Right renal cortex interstitium (tissue), 3 donors: ENCODE measurements at regions not wholly inside any gene's neighbourhood (a gene's known extent, or its start where the extent isn't known, plus 50 kb on each side); places are given as distances from the start of the nearest gene placed in this dataset.

Experiments used
- DNase-seq, 3 donors: peaks; one replicate each; pipeline ENCODE4 v3.0.0-alpha.2; 2013; ENCODE audit warnings: low read depth in 3 of 3, low spot score in 2 of 3

DNA sequence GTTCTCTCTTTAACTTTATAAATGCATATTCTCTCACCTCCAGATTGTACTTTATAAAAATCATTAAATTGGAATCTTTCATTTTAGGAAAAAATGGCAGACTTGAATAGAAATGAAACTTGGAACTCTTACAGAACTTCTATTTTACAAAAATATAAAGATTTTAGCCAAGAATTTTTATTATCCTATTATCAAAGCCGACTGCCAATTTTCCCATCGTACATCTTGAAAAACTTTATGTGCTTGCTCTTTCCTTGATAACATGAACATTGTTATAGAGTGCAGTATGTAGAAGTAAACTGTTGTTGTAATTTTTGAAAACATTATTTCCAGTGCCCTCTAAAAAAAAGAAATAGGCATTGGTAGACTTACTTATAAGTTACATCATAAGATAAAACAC is 475.7 kb upstream of the REG3G start:
- no peak for DNase-seq

DNA sequence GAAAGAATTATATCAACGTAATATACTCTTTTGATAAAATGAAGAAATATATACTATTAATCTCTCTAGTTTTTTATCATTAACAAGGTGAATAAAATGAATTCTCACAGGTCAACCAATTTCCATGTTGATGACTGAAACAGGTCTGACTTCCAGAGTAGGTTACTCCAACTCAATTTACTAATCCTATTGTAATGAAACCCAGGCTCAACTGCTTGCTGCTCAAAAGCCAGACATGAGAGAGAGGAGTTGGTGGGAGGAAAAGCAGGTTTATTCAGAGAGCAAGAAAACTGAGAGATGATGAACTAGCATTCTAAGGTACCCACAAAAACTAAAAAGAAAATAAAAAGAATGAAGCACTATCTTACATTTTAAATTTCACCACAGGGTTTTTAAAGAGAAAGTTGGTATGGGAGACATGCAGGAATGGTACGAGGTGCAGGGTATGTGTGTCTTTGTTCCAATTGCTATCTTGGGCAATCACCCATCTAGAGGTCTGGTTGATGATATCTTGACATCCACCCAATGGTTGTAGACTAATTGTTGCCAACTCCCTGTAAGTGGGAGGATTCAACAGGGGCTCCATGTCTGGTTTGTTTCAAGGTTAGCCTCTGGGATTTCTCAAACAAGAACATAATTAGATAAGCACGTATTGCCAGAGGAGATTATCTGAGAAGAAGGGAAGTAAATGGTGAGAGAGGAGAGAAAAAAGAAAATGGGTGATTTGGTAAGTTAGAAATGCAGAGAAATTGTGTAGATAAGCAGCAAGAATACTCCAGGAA is 471.4 kb upstream of the REG3G start:
- no peak for DNase-seq

DNA sequence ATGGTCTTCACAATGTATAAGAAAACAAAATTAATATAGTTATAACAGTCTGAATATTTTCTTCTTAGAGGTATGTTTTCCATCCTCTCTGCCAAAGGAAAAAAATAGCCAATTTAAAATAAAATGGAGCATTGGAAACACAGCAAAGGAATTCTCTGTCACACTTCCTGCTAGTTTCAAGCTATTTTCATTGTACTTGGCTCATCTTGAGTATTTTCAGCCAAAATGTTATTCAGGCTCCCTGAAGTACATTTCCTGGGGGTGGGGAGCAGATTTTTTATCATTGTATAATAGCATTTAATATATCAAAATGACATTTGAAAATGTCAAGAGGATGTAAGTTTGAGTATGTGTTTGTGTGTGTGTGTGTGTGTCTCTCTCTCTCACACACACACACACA is 463.6 kb upstream of the REG3G start:
- DNase-seq = no peak

DNA sequence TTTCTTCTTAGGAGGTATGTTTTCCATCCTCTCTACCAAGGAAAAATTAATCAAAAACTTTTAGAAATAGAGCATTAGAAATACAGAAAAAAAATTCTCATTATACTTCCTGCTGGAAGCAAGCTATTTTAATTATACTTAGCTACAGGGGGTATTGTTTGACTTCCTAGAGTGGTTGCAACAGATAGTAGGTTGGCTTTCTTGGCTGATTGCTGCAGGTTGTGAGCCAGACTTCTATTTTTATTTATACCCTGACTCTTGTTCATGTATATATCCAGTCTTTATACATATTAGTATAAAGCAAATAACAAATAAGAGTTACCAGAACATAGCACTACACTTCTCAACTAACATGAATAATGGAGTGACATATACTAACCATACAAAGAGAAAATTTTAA is 460.8 kb upstream of the REG3G start:
- DNase-seq = no peak

DNA sequence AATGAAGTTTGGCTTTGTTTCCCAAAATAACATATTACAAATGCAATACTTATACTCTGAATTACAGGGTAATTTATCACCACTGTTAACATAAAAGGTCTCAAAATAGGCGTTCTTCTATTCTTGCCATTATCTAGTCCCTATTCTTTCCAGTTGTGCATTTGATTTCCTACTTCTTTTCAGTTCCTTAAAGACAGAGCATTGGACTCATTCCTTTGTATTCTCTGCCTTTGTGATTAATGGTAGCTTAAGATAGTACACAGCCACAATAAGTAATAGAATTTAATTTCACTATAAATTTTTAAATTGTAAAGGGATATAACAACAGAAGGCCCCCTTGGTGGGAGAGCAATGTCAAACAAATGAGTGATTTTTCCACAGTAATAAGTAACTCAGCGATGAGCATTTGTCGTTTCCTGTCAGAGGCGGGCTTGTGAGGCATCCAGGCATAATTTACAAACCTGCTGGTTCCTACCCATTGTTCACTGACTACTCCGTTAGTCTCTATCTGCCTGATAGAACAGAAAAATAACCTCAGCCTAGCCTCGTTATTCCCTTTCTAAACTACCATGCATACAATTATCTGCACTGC is 456.6 kb upstream of the REG3G start:
- DNase-seq = no peak

DNA sequence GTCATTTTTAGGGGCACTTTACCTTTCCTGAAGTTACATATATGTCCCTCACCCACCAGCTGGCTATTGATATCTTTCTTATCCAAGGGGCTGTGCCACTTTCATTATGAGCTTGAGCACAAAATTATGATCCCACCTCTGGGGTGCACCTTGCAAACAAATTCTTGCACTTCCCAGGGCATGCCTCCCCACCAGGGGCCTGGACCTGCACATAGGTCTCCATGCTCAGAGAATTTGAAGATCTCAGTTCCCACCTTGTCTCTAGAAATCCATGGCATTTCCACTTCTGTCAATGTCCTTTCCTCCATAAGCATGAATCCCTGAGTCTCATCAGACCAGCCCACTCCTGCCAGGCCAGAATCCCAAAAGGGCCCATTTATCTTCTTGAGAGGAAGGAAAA is 449.1 kb upstream of the REG3G start:
- no peak for DNase-seq

DNA sequence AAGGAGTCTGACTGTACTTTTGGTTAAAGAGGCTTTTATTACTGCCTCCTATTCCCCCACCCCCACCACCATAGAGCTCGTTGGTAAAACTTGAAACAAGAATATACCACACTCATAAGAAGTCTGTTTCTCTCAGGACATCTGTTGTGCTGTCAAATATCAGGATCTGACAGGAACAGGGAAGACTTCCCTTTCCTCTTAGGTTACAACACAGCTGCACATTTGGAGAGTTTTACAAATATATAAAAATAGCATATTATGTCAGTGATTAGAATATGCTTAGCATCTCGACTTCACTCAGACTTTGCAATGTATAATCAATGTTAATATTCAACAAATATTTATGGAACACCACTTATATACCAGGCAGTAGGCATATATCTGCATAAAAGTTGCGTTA is 439.6 kb upstream of the REG3G start:
- DNase-seq = no peak

DNA sequence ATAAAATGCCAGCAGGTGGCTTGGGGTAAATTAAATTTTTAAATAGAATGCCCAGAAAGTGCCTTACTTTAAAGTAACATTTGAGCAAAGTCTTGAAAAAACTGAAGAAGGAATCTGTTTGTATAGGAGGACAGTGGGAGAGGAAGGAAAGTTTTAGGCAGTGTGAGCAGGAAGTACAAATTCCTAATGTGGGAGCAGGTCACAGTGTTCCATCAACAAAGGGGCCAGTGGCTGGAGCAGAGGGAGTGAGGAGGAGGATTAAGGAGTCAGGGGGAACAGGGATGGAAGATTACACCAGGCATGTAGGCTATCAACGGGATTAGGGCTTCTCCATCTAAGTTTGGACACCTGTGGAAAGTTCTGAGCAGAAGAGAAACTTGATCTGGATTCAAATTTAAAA is 439.2 kb upstream of the REG3G start:
- DNase-seq = no peak

DNA sequence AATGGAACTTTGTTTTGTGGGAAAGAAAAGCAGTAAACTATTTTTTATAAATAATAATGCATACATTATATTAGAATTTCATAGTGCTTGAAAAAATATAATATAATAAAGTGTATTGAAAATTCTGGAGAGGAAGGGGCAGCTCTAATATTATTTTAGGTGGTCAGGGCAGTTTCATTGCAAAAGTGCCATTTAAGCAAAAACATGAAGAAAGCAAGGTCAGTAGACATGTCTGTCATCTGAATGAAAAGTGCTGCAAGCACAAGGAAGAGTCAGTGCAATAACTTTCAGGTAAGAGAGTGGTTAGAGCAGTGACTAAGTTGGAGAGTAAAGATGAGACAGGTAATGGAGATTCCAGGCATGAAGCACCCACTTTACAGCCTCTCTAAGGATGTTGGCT is 435.6 kb upstream of the REG3G start:
- DNase-seq = no peak

DNA sequence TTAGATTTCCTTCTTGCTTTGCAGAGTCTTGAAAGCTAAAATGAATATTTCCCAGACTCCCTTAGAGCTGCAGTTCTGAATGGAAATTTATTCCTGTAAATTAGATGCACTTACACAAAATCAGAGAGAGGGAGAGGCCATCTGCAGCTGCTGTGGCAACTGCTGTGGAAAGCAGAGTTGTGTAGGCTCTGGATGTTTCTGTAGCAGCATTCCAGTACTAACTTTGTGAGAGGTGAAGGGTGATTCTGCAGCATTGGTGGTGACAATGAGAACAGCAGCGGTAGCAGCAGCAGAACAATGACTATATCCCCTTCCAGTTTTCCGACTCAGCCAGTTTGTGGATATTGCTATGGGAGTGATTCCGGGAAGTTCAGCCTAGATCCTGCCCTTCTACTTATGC is 433.0 kb upstream of the REG3G start:
- DNase-seq = no peak

DNA sequence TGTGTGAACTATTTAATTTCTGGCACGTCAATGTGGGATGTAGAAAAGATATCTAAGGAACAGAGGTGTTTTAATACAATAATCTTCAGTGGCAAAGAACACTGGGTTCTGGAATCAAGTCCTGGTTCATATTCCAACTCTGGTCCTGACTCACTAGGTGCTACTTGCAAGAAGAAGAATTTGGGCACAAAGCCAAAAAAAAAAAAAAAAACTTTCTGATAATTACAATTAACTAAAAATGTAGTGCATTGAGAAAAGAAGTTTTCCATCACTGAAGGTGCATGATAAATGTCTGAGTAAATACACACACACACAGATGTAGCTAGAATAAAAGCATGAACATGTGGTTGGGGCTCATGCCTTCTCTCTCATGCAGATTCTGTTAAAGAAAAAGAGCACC is 424.4 kb upstream of the REG3G start:
- DNase-seq = no peak

DNA sequence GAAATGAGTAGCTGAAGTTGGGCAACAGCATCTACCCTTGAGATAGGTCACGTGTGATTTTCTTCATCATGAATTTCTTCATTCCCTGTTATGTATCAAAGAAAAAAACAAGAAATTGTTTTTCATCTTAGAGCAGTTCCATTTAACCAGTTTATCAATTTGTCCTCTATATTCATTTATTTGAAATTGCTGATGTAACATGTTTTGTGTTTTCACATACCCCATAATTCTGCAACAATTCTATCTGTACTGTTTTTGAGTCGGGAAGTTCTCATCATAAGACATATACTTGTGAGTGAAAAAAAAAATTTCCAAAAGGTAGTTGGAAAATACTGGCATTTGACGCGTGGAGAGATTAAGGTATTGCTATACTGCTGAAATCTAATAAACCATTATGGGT is 422.6 kb upstream of the REG3G start:
- no peak for DNase-seq

DNA sequence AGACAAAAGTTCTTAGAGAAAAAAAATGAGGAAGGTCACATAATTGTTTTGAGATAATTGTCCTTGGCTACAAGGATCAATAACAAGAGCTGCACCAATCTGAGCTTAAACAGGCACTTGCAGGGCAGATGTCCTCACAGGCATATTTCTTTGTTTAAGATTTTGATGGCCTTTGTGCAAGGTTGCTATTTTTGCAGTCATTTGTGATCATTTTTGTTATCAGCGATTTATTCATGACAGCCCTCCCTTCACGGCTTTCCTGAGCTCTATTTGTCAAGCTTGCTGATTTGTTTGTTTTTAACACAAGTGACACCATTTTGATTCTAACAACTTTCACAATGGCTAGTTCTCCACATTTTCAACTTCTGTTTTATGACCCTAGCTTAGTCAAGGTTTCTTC is 418.6 kb upstream of the REG3G start:
- no peak for DNase-seq

DNA sequence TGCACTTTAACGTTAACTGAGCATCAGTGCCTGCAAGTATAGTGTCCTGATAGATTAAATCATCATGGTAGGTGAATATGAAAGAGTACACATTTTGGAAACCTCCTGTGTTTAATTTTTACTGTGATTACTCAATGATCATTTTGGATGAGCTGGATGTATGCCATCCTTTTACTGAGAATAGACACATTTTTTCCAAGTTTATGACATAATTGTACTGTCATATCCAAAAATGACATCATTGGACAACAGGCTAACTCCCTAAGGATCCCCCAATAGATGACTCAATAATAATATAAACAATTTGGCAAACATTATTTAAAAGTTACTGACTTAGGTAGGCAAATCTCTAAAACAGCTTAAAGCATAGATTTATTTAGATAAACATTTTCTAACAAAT is 410.8 kb upstream of the REG3G start:
- no peak for DNase-seq

DNA sequence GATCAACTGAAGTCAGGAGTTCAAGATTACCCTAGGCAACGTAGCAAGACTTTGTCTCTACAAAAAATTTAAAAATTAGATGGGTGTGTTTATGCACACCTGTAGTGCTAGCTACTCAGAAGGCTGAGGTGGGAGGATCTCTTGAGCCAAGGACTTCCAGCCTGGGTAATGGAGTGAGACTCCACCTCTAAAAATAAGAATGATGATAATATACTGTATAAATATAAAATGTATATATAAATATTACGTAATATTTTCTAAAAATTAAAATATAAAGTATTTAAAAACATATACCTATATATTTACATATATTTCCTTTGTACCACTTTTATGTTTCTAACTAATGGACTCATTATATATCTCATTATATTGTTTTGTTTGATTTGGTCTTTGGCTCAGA is 409.5 kb upstream of the REG3G start:
- no peak for DNase-seq

DNA sequence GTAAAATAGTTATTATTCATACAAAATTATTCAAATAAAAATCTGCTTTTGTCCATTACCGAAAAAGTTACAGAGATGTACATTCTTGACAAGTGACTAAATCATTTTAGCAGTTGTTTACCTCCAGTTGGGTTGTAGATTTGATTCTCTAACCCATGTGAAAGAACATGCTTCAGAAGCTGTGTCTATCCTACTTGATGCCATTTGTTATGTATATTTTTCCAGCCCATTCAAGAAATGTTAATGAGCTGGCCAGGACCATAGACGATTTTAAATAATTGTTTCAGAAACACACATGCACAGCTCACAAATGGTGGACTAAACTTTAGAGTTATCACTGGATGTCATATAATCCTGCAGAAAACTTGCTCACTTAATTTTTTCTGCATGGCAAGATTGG is 391.1 kb upstream of the REG3G start:
- DNase-seq = no peak

DNA sequence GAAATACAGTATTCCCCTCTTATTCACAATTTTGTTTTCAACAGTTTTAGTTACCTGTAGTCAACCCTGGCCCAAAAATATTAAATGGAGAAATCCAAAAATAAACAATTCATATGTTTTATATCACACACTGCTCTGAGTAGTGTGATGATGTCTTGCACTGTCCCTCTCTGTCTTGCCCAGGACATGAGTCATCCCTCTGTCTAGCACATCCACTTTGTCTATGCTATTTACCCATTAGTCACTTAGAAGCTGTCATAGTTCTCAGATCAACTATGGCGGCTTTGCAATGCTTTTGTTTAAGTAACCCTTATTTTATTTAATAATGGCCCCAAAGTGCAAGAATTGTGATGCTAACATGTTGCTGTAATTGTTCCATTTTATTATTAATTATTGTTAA is 380.6 kb upstream of the REG3G start:
- DNase-seq = no peak

DNA sequence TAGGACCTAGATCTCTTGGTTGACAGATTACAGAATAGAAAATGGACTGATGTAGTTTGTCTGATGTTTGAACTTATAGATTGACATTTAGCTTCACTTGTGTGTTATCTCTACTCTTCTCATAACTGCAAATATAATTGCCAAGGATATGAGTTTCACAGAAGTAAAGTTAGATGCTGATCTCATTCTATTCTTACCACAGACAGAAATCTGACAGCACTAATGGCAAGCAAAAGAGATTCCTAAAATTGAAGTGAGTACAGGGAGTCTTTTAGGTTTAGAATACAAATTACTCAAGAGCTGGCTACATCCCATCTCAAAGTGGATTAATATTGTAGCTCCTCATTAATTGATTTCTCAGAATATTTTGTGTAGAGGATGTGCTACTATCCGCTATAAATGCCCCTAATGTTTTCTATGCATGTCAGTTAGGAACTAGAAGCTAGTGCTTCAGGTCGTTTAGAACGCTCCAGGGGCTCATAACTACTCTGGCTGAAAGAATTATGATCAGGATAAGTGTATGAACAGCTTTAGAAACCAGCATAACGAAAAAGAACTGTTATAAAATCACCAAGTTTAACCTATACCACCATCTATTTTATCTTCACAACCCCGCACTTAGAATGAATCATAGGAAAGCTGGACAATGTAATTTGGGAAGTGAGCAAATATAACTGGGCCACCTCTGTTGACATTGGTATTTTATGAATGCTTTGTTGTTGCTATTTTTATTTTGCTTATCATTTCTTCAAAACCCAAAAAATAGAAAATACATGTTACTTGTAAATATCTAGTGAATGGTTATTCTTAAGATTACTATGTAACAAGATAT is 378.8 kb upstream of the REG3G start:
- no peak for DNase-seq

DNA sequence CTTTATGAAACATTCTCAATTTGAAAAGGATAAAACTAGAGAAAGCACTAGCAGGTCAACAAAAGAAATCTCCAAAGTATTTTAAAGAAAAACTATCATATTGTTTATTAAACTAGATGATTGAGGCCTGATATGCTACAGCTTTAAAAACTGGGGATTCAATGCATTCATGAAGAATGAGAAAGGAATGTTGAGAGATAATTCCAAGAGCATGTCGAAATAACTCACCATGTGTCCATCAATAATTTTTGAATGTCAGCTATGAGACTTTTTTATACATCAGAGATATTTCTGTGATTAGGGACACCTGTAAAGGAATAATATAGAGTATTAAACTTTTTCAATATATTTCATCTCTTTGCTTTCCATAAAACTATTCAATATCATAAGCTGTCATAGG is 376.9 kb upstream of the REG3G start:
- DNase-seq = no peak

DNA sequence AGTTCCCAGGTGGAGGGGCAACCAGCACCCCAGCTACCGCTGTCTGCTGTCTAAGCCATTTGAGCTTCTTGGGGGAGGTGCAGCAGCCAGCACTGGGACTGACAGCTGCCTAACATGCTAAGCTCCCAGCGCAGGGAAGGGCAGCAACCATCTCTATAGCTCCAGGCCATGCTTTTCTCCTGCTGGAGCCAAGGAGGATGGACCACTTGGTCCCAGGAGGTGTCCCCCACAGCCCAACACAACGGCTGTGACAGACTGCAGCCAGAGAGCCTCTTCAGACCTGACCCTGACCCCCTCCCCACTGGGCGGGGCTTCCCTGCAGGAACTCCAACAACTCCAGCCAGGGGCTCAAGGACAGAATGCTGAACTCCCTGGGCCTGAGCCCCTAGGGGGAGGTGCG is 370.6 kb upstream of the REG3G start:
- DNase-seq = no peak

DNA sequence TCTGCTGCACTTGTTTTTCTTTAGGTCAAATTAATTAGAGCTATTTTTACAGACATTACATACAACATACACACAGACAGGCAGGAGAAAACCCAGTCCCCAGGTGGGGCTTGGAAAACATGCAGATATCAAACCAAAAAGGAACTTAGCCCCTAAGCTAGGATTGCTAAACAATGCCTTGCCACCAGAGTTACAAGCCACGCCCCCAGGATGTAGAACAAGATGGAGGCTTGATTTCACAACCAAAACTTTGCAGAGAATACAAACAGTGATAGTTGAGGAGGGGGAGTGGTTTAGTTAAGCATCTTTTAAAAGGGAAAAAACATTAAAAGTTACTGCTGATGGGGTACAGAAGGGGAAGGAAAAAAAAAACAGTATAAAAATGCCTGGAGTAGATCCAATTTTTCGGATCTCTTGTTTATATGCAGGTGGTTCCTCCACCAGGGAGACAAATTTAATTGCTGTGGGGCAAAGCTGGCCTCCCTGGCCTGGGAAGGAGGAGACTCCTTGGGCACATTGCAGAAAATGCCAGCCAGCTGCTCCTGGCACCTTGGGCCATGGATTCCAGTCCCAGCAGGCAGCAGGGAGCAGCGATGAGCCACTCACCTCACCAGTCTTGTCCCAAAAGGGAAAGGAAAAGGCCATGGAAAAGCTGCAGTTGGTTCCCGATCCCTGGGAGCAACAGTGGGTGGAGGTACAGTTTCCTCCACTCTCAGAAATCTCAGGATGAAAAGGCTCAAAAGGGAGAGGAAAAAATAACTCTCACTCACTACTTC is 348.4 kb upstream of the REG3G start:
- DNase-seq = no peak
